ENCODE measurements at regions not wholly inside any gene's neighbourhood (a gene's known extent, or its start where the extent isn't known, plus 50 kb on each side); places are given as distances from the start of the nearest gene placed in this dataset.

GRCh38 chr7:53340220-53340619 lies 304.8 kb downstream of the POM121L12 start:
- Histone ChIP-seq H3K9me3 (ENCODE audit: low read length) (peaks cover 7% of the 10 kb centered on the region), H3K4me2 (ENCODE audit: low read length) (no peak overlapping the region), H3K9ac (ENCODE audit: low read length) (no peak overlapping the region), H3K9me2 (ENCODE audit: insufficient read depth, low read length) (no peaks in the 10 kb centered on the region), H3K27me3 (ENCODE audit: insufficient read depth, low read depth, low read length) (no peaks in the 10 kb centered on the region), H3K4me3 (ENCODE audit: low read length) (no peak overlapping the region), H2AFZ (ENCODE audit: low read depth, low read length) (no peak overlapping the region), H3K36me3 (ENCODE audit: insufficient read depth, low read length) (no peaks in the 10 kb centered on the region), H3K79me2 (replicated peaks; ENCODE audit: insufficient read depth, low read length) (no peaks in the 10 kb centered on the region), H4K20me1 (ENCODE audit: insufficient read depth) (no peaks in the 10 kb centered on the region), H3K27ac (ENCODE audit: low read length) (no peak overlapping the region), H3F3A (ENCODE audit: insufficient read depth, low read length, poor library complexity, severe bottlenecking) (no peaks in the 10 kb centered on the region)
- TF ChIP-seq RAD21 (conservative IDR thresholded peaks at IDR 0.05) (no peak), EZH2 (IDR thresholded peaks at IDR 0.05; ENCODE audit: borderline replicate concordance, insufficient read depth, low read length, poor library complexity, severe bottlenecking) (no peak), EP300 (conservative IDR thresholded peaks at IDR 0.05; ENCODE audit: poor library complexity, severe bottlenecking) (no peak), CTCF (IDR thresholded peaks at IDR 0.05; ENCODE audit: poor library complexity, severe bottlenecking) (no peak), POLR2AphosphoS5 (IDR thresholded peaks at IDR 0.05) (no peak), REST (IDR thresholded peaks at IDR 0.05; ENCODE audit: borderline replicate concordance) (no peak), MXI1 (conservative IDR thresholded peaks at IDR 0.05; ENCODE audit: poor library complexity, severe bottlenecking) (no peak), TAF1 (IDR thresholded peaks at IDR 0.05; ENCODE audit: low read depth) (no peak), SMC3 (conservative IDR thresholded peaks at IDR 0.05; ENCODE audit: poor library complexity) (no peak)

GRCh38 chr7:53350241-53350640 lies 314.8 kb downstream of the POM121L12 start:
- no peak overlapping the region for H3K27ac ChIP-seq (ENCODE audit: low read length)
- no peak overlapping the region for H3K9ac ChIP-seq (ENCODE audit: low read length)
- H3K9me2 ChIP-seq (ENCODE audit: insufficient read depth, low read length), result no peaks in the 10 kb centered on the region
- H3K4me3 ChIP-seq (ENCODE audit: low read length), result no peak overlapping the region
- no peaks in the 10 kb centered on the region for H4K20me1 ChIP-seq (ENCODE audit: insufficient read depth)
- H3K79me2 ChIP-seq (replicated peaks; ENCODE audit: insufficient read depth, low read length), result no peaks in the 10 kb centered on the region
- no peak for TF ChIP-seq EZH2 (IDR thresholded peaks at IDR 0.05; ENCODE audit: borderline replicate concordance, insufficient read depth, low read length, poor library complexity, severe bottlenecking)
- no peak for TF ChIP-seq SMC3 (conservative IDR thresholded peaks at IDR 0.05; ENCODE audit: poor library complexity)
- TF ChIP-seq MXI1 (conservative IDR thresholded peaks at IDR 0.05; ENCODE audit: poor library complexity, severe bottlenecking), result no peak
- TF ChIP-seq EP300 (conservative IDR thresholded peaks at IDR 0.05; ENCODE audit: poor library complexity, severe bottlenecking), result no peak
- TF ChIP-seq RAD21 (conservative IDR thresholded peaks at IDR 0.05), result no peak
- TF ChIP-seq CTCF (IDR thresholded peaks at IDR 0.05; ENCODE audit: poor library complexity, severe bottlenecking), result peak; percentile 34
- TF ChIP-seq TAF1 (IDR thresholded peaks at IDR 0.05; ENCODE audit: low read depth), result no peak
- no peaks in the 10 kb centered on the region for H3K9me3 ChIP-seq (ENCODE audit: low read length)
- no peaks in the 10 kb centered on the region for H3K36me3 ChIP-seq (ENCODE audit: insufficient read depth, low read length)
- H3F3A ChIP-seq (ENCODE audit: insufficient read depth, low read length, poor library complexity, severe bottlenecking), result no peaks in the 10 kb centered on the region
- no peak overlapping the region for H3K4me2 ChIP-seq (ENCODE audit: low read length)
- H2AFZ ChIP-seq (ENCODE audit: low read depth, low read length), result no peak overlapping the region
- no peaks in the 10 kb centered on the region for H3K27me3 ChIP-seq (ENCODE audit: insufficient read depth, low read depth, low read length)

Measured in neural cell (in vitro differentiated cells).